Endothelial cell of umbilical vein (primary cell): ENCODE measurements at regions not wholly inside any gene's neighbourhood (a gene's known extent, or its start where the extent isn't known, plus 50 kb on each side); places are given as distances from the start of the nearest gene placed in this dataset.

Source experiments
- BruUV-seq: library from RNA; stranded (reverse); fragments of 400-500 nt; replicated peaks from 2 replicates; lab custom pipeline; 2021; lab: Mats Ljungman, UMichigan
- CTCF ChIA-PET: fragments of 300-600, 350-600 bp; sonication (Branson Sonifier 250); formaldehyde crosslinking; loops from one replicate; lab custom pipeline; 2021; ENCODE audit warnings: antibody characterized with exemption, inconsistent platforms; lab: Charles Lee
- POLR2A ChIA-PET: fragments of 300-600, 350-600 bp; sonication (Branson Sonifier 250); formaldehyde crosslinking; loops from one replicate; lab custom pipeline; 2021; ENCODE audit warnings: antibody characterized with exemption, inconsistent platforms; lab: Charles Lee
- DNase-seq: peaks from one replicate; pipeline ENCODE4 v3.0.0-alpha.2; 2011; ENCODE audit warnings: low read depth, low spot score
- FAIRE-seq: peaks from 2 replicates; lab custom pipeline; 2011; peaks lifted over from hg19 to GRCh38; lab: Jason Lieb, UNC
- H2AFZ ChIP-seq: 2 replicates; pipeline ENCODE4 v1.6.0; 2012; ENCODE audit warnings: low read depth, low read length, control low read depth, inconsistent platforms
- H3K27ac ChIP-seq: 2 replicates; pipeline ENCODE4 v1.5.1; 2011; ENCODE audit warnings: low read depth, mild to moderate bottlenecking, control low read depth, low read length, moderate library complexity; ENCODE audit not compliant: insufficient read depth
- H3K27me3 ChIP-seq, 2 experiments: 2 replicates each; pipeline versions ENCODE4 v1.6.0 to v1.6.1; 2011; ENCODE audit warnings: low read length in 2 of 2, mixed read lengths in 1 of 2; ENCODE audit not compliant: control insufficient read depth in 2 of 2, insufficient read depth in 2 of 2
- H3K36me3 ChIP-seq, 2 experiments: 2 replicates in 1 of 2; 3 replicates in 1 of 2; pipeline ENCODE4 v1.5.1; 2011; ENCODE audit warnings: low read length in 2 of 2, mild to moderate bottlenecking in 1 of 2, moderate library complexity in 1 of 2; ENCODE audit not compliant: control insufficient read depth in 2 of 2, insufficient read depth in 2 of 2; ENCODE audit errors: extremely low read depth in 1 of 2
- H3K4me1 ChIP-seq: 3 replicates; pipeline ENCODE4 v1.5.1; 2011; ENCODE audit warnings: mild to moderate bottlenecking, low read length; ENCODE audit not compliant: control insufficient read depth, insufficient read depth; ENCODE audit errors: extremely low read depth
- H3K4me2 ChIP-seq: 2 replicates; pipeline ENCODE4 v1.6.1; 2011; ENCODE audit warnings: low read length, control low read depth, mixed read lengths; ENCODE audit not compliant: insufficient read depth
- H3K4me3 ChIP-seq, 3 experiments: fragments of 200-600 bp in 1 of 3; sonication (generic), shearing (Covaris generic) in 1 of 3; replicated peaks in 1 of 3; 2 replicates each; pipeline ENCODE4 v1.5.1; 2011 to 2016; ENCODE audit warnings: control low read depth in 3 of 3, low read length in 3 of 3, mild to moderate bottlenecking in 2 of 3, inconsistent platforms in 1 of 3, low read depth in 1 of 3, moderate library complexity in 1 of 3; ENCODE audit not compliant: insufficient read depth in 1 of 3
- H3K79me2 ChIP-seq: 2 replicates; pipeline ENCODE4 v1.6.0; 2012; ENCODE audit warnings: low read length, inconsistent platforms; ENCODE audit not compliant: control insufficient read depth, insufficient read depth
- H3K9ac ChIP-seq: replicated peaks from 2 replicates; pipeline ENCODE3; 2011; ENCODE audit warnings: low read length, control low read depth; ENCODE audit not compliant: insufficient read depth; ENCODE audit errors: extremely low read depth
- H3K9me1 ChIP-seq: replicated peaks from 3 replicates; pipeline ENCODE4 v1.6.0; 2011; ENCODE audit warnings: mild to moderate bottlenecking, low read length; ENCODE audit not compliant: control insufficient read depth, insufficient read depth; ENCODE audit errors: extremely low read depth
- H3K9me3 ChIP-seq: replicated peaks from 2 replicates; pipeline ENCODE4 v1.5.1; 2012; ENCODE audit warnings: low read length, inconsistent platforms; ENCODE audit not compliant: control insufficient read depth, insufficient read depth
- H4K20me1 ChIP-seq: replicated peaks from 2 replicates; pipeline ENCODE3; 2011; ENCODE audit warnings: mild to moderate bottlenecking, low read length; ENCODE audit not compliant: control insufficient read depth, insufficient read depth; ENCODE audit errors: extremely low read depth
- EZH2 ChIP-seq: IDR thresholded peaks from 2 replicates; pipeline ENCODE4 v1.6.1; 2012; ENCODE audit warnings: borderline replicate concordance, low read depth, mild to moderate bottlenecking, moderate library complexity, low read length, inconsistent platforms; ENCODE audit not compliant: severe bottlenecking
- FOS ChIP-seq: IDR thresholded peaks from 2 replicates; pipeline ENCODE4 v1.6.1; 2011; ENCODE audit warnings: mild to moderate bottlenecking, low read length, moderate library complexity, borderline replicate concordance; ENCODE audit not compliant: insufficient read depth
- GATA2 ChIP-seq: IDR thresholded peaks from 2 replicates; pipeline ENCODE4 v1.7.0; 2011; ENCODE audit warnings: low read depth, mild to moderate bottlenecking, moderate library complexity, mixed read lengths, low read length; ENCODE audit not compliant: insufficient read length, insufficient read depth
- JUN ChIP-seq: IDR thresholded peaks from 2 replicates; pipeline ENCODE4 v1.6.1; 2011; ENCODE audit warnings: borderline replicate concordance, low read depth; ENCODE audit not compliant: insufficient read length, insufficient read depth
- MYC ChIP-seq: IDR thresholded peaks from one replicate; pipeline ENCODE4 v1.6.1; 2011; ENCODE audit warnings: mild to moderate bottlenecking, low read depth, low read length
- POLR2A ChIP-seq: IDR thresholded peaks from 2 replicates; pipeline ENCODE4 v1.6.1; 2012; ENCODE audit warnings: low read depth, mild to moderate bottlenecking, control low read depth, low read length
- POLR2AphosphoS5 ChIP-seq: IDR thresholded peaks from 2 replicates; pipeline ENCODE4 v1.6.1; 2012; ENCODE audit warnings: low read depth, mild to moderate bottlenecking, control low read depth, low read length, moderate library complexity; ENCODE audit not compliant: insufficient read depth
- dilution Hi-C: fragments of 300-500 bp; cut with MboI; formaldehyde crosslinking; loops from one replicate; pipeline ENCODE4 v1.15.0; 2019; ENCODE audit warnings: low sequenced_read_pairs; ENCODE audit not compliant: extremely low pct_ligation_motif_present
- intact Hi-C: fragments of 100-400 bp; cut with micrococcal nuclease; formaldehyde crosslinking; loops from one replicate; pipeline ENCODE4 v1.10.0; 2022
- TF ChIP-seq, protein P1 (sequence below): IDR thresholded peaks from 2 replicates; pipeline ENCODE4 v1.6.1; 2011; ENCODE audit not compliant: insufficient read depth, insufficient read length
- TF ChIP-seq, protein P2 (sequence below), 2 donors: IDR thresholded peaks; 1 replicate in 1 of 2; 2 replicates in 1 of 2; pipeline ENCODE4 v1.5.1; 2011; ENCODE audit warnings: low read length in 2 of 2, mild to moderate bottlenecking in 2 of 2, moderate library complexity in 2 of 2, control low read depth in 1 of 2, inconsistent platforms in 1 of 2, low read depth in 1 of 2; ENCODE audit not compliant: insufficient read depth in 1 of 2; ENCODE audit errors: extremely low read depth in 1 of 2

- CTCF ChIA-PET, result interaction anchor here (1.5 kb wide), 1 partner anchor 17 kb away, joined by 4 read pairs; no protein-coding TSS in a partner anchor
- TF ChIP-seq, protein P1, sequence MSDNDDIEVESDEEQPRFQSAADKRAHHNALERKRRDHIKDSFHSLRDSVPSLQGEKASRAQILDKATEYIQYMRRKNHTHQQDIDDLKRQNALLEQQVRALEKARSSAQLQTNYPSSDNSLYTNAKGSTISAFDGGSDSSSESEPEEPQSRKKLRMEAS, result no peak
- TF ChIP-seq JUN, result no peak
- no peak for TF ChIP-seq MYC
- TF ChIP-seq POLR2A, result no peak
- no peak for TF ChIP-seq GATA2
- TF ChIP-seq, protein P2, sequence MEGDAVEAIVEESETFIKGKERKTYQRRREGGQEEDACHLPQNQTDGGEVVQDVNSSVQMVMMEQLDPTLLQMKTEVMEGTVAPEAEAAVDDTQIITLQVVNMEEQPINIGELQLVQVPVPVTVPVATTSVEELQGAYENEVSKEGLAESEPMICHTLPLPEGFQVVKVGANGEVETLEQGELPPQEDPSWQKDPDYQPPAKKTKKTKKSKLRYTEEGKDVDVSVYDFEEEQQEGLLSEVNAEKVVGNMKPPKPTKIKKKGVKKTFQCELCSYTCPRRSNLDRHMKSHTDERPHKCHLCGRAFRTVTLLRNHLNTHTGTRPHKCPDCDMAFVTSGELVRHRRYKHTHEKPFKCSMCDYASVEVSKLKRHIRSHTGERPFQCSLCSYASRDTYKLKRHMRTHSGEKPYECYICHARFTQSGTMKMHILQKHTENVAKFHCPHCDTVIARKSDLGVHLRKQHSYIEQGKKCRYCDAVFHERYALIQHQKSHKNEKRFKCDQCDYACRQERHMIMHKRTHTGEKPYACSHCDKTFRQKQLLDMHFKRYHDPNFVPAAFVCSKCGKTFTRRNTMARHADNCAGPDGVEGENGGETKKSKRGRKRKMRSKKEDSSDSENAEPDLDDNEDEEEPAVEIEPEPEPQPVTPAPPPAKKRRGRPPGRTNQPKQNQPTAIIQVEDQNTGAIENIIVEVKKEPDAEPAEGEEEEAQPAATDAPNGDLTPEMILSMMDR (IDR thresholded peaks at IDR 0.05; ENCODE audit: extremely low read depth in 1 of 2, insufficient read depth in 1 of 2, low read depth in 1 of 2, low read length in 2 of 2), result no peak
- no peak for TF ChIP-seq POLR2AphosphoS5
- TF ChIP-seq FOS, result no peak
- no peak for TF ChIP-seq EZH2
These were observed 139.8 kb upstream of the LYZL2 start for GRCh38 chr10:30769361-30769760.

More at GRCh38 chr10:30769361-30769760, 139.8 kb upstream of the LYZL2 start:
- Histone ChIP-seq H3K9ac (no peak overlapping the region), H3K4me1 (no peaks in the 10 kb centered on the region), H3K9me1 (no peaks in the 10 kb centered on the region), H3K9me3 (peaks cover 5% of the 10 kb centered on the region), H4K20me1 (no peaks in the 10 kb centered on the region), H3K4me2 (no peak overlapping the region), H3K27ac (no peak overlapping the region), H3K27me3 (peaks cover 0 to 5% of the 10 kb centered on the region in 2 experiments), H3K36me3 (no peaks in the 10 kb centered on the region), H3K79me2 (no peaks in the 10 kb centered on the region), H2AFZ (no peak overlapping the region), H3K4me3 (no peak overlapping the region)
- dilution Hi-C loops, result no loop called here
- DNase-seq (no peak), FAIRE-seq (no peak)
- intact Hi-C loops, result no loop called here
- no TSS peak for BruUV-seq
- POLR2A ChIA-PET, result no interaction called here
